PC-9 (cell line): ENCODE measurements at regions not wholly inside any gene's neighbourhood (a gene's known extent, or its start where the extent isn't known, plus 50 kb on each side); places are given as distances from the start of the nearest gene placed in this dataset.

Experiments
- CTCF ChIP-seq: fragments of 200-600 bp; sonication (generic); conservative IDR thresholded peaks from 2 replicates; pipeline ENCODE4 v1.6.1; 2017; ENCODE audit warnings: mixed run types, antibody characterized with exemption, mild to moderate bottlenecking, moderate library complexity
- EZH2 ChIP-seq: fragments of 200-600 bp; sonication (generic); IDR thresholded peaks from 2 replicates; pipeline ENCODE4 v1.8.0; 2017; ENCODE audit warnings: antibody characterized with exemption, low read depth

DNA sequence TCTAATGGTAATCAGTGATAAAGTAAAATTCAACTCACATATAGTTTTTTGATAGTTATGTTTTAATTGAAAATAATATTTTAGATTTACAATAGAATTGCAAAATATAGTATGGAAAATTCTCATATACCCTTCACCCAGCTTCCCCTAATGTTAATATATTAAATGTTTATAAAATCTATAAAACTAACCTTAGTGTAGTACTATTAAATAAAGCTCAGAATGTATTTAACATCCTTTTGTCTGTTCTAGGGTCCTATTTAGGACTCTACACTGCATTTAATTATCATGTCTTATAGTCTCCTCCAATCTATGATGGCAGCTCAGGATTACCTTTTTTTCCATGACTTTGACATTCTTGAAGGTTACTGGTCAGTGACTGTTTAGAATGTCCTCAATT, 389.2 kb downstream of the LMX1A start:
- TF ChIP-seq CTCF = no peak
- TF ChIP-seq EZH2 = no peak
